OCI-LY3 (cell line): ENCODE measurements at regions not wholly inside any gene's neighbourhood (a gene's known extent, or its start where the extent isn't known, plus 50 kb on each side); places are given as distances from the start of the nearest gene placed in this dataset.
"Not testable (repeated sequence)": the region's sequence is repeated elsewhere in the genome, so short reads cannot be mapped to it uniquely, and the experiment has no call there.

Source experiments
- H2AFZ ChIP-seq: fragments of 200-600, 300-600 bp; shearing (Covaris generic); 2 replicates; pipeline ENCODE4 v1.6.0; 2014; ENCODE audit warnings: antibody characterized with exemption, low read depth, low read length
- H3K27ac ChIP-seq: fragments of 200-600, 300-600 bp; sonication (generic); 2 replicates; pipeline ENCODE4 v1.5.1; 2014; ENCODE audit warnings: mild to moderate bottlenecking, low read length, moderate library complexity, mixed read lengths
- H3K27me3 ChIP-seq: fragments of 200-600, 300-600 bp; sonication (generic); 2 replicates; pipeline ENCODE4 v1.6.1; 2014; ENCODE audit warnings: low read depth, low read length, mixed read lengths
- H3K36me3 ChIP-seq: fragments of 200-600, 300-600 bp; sonication (generic); replicated peaks from 2 replicates; pipeline ENCODE3; 2014; ENCODE audit warnings: low read depth, low read length, mixed read lengths
- H3K4me1 ChIP-seq: fragments of 300-600, 200-600 bp; sonication (generic); 2 replicates; pipeline ENCODE4 v1.6.1; 2014; ENCODE audit warnings: low read length, mixed read lengths
- H3K4me2 ChIP-seq: fragments of 200-600, 300-600 bp; sonication (generic); 2 replicates; pipeline ENCODE4 v1.6.1; 2014; ENCODE audit warnings: low read length, mixed read lengths
- H3K4me3 ChIP-seq: fragments of 300-600, 200-600 bp; sonication (generic); 2 replicates; pipeline ENCODE4 v1.5.1; 2014; ENCODE audit warnings: antibody characterized with exemption, mild to moderate bottlenecking, low read length, moderate library complexity
- H3K79me2 ChIP-seq: fragments of 300-600, 200-600 bp; shearing (Covaris generic); 2 replicates; pipeline ENCODE4 v1.6.1; 2014; ENCODE audit warnings: mild to moderate bottlenecking, low read length, mixed read lengths
- H3K9ac ChIP-seq: fragments of 300-600, 200-600 bp; shearing (Covaris generic); 2 replicates; pipeline ENCODE4 v1.6.0; 2014; ENCODE audit warnings: mild to moderate bottlenecking, low read length, moderate library complexity
- H3K9me3 ChIP-seq: fragments of 200-600, 300-600 bp; shearing (Covaris generic); 2 replicates; pipeline ENCODE4 v1.6.1; 2014; ENCODE audit warnings: low read length, mixed read lengths; ENCODE audit not compliant: insufficient read depth
- H4K20me1 ChIP-seq: fragments of 200-600, 300-600 bp; sonication (generic); 2 replicates; pipeline ENCODE4 v1.6.1; 2016; ENCODE audit warnings: low read length, mixed read lengths; ENCODE audit not compliant: insufficient read depth
- CTCF ChIP-seq: fragments of 200-600, 300-600 bp; sonication (generic); IDR thresholded peaks from 2 replicates; pipeline ENCODE4 v1.5.1; 2014; ENCODE audit warnings: antibody characterized with exemption, low read length, low read depth
- EZH2phosphoT487 ChIP-seq: fragments of 200-600 bp; shearing (Covaris generic); IDR thresholded peaks from 2 replicates; pipeline ENCODE4 v1.6.1; 2018; ENCODE audit warnings: antibody characterized with exemption, mixed run types, low read depth

- Histone ChIP-seq H3K27ac (no peak overlapping the region), H3K36me3 (no peaks in the 10 kb centered on the region), H3K4me1 (peaks cover 11% of the 10 kb centered on the region), H2AFZ (peak overlapping the region; percentile 15; the same call in 1 of the 2 replicates), H3K4me2 (peak overlapping the region; percentile 52), H3K27me3 (peaks cover 13% of the 10 kb centered on the region), H3K4me3 (peak overlapping the region; percentile 7), H4K20me1 (no peaks in the 10 kb centered on the region), H3K9me3 (no peaks in the 10 kb centered on the region), H3K9ac (no peak overlapping the region; the same call in 1 of the 2 replicates), H3K79me2 (no peaks in the 10 kb centered on the region)
- peak; percentile 36 for TF ChIP-seq CTCF
- no peak for TF ChIP-seq EZH2phosphoT487
Measured at GRCh38 chr17:36849871-36850348, 87.4 kb upstream of the LHX1 start.

- no peak overlapping the region for H2AFZ ChIP-seq
- H3K27ac ChIP-seq = no peak overlapping the region
- peaks cover 8% of the 10 kb centered on the region; the same call in 1 of the 2 replicates for H3K27me3 ChIP-seq
- H3K36me3 ChIP-seq = no peaks in the 10 kb centered on the region
- H3K4me1 ChIP-seq = peaks cover 11% of the 10 kb centered on the region
- H3K9ac ChIP-seq = no peak overlapping the region
- no peaks in the 10 kb centered on the region for H3K9me3 ChIP-seq
- no peak overlapping the region for H3K4me3 ChIP-seq
- H4K20me1 ChIP-seq = no peaks in the 10 kb centered on the region
- no peak overlapping the region for H3K4me2 ChIP-seq
- TF ChIP-seq EZH2phosphoT487 (no peak), CTCF (no peak)
- H3K79me2 ChIP-seq = no peaks in the 10 kb centered on the region
Measured at GRCh38 chr17:36850790-36851189, 86.5 kb upstream of the LHX1 start.

DNA sequence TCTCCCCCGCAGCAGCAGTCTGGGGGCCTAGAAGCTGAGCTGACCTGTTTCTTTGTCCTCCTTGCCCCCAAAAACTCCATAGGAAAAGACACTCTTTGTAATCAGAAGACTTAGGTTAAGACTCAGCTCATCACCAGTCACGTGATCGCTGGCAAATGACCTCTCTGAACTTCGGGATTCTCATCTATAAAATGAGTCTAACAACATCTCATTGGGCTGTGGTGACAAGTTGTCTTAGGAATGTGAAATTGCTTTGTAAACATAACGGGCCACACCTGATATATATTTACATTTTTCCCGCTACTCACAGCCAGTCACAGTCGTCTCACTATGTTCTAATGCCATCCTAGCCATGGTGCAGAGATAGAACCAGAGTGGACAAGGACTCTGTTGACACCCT lies 86.0 kb upstream of the LHX1 start:
- H3K4me3 ChIP-seq = no peak overlapping the region
- peaks cover 8% of the 10 kb centered on the region; the same call in 1 of the 2 replicates for H3K27me3 ChIP-seq
- no peak overlapping the region for H2AFZ ChIP-seq
- H3K4me2 ChIP-seq = no peak overlapping the region
- no peaks in the 10 kb centered on the region for H3K79me2 ChIP-seq
- no peak overlapping the region for H3K27ac ChIP-seq
- no peak for TF ChIP-seq EZH2phosphoT487
- TF ChIP-seq CTCF = no peak
- no peaks in the 10 kb centered on the region for H3K36me3 ChIP-seq
- no peak overlapping the region for H3K9ac ChIP-seq
- peaks cover 11% of the 10 kb centered on the region for H3K4me1 ChIP-seq
- no peaks in the 10 kb centered on the region for H4K20me1 ChIP-seq
- H3K9me3 ChIP-seq = no peaks in the 10 kb centered on the region

DNA sequence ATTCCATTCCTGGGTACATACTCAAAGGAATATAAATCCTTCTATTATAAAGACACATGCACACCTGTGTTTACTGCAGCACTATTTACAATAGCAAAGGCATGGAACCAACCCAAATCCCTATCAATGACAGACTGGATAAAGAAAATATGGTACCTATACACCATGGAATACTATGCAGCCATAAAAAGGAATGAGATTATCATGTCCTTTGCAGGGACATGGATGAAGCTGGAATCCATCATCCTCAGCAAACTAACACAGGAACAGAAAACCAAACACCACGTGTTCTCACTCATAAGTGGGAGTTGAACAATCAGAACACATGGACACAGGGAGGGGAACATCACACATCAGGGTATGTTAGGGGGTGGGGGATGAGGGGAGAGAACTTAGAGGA lies 84.8 kb upstream of the LHX1 start:
- H3K79me2 ChIP-seq, H3K4me2 ChIP-seq, H3K27ac ChIP-seq, H3K9ac ChIP-seq, H3K9me3 ChIP-seq, H3K4me3 ChIP-seq, H3K27me3 ChIP-seq, H2AFZ ChIP-seq, H3K36me3 ChIP-seq, H4K20me1 ChIP-seq: not testable (repeated sequence)
- H3K4me1 ChIP-seq = peaks cover 11% of the 10 kb centered on the region
